ENCODE measurements at regions not wholly inside any gene's neighbourhood (a gene's known extent, or its start where the extent isn't known, plus 50 kb on each side); places are given as distances from the start of the nearest gene placed in this dataset.

DNA sequence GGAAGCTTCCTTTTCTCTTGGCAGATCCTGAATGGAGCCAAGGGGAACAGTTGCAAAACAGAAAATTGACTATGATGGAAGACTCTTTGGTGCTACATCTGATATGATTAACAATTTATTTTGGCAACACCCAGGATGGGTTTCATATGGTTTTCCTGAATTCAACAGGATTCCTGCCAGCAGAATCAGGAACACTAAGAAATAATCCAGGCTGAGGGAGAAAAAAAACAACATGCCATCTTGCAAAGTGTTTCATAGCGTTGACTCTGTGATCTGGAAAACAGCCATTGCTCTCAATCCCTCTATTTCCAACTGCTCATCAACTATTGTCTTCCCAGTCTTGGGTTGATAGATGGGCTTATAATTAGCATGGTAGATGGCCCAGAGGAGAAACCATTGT, 303.8 kb upstream of the KLF3 start:
- H3K27me3 ChIP-seq (ENCODE audit: control insufficient read depth in 2 of 2, insufficient read depth in 2 of 2, low read length in 2 of 2): no peaks in the 10 kb centered on the region
- DNase-seq (ENCODE audit: extremely low read depth in 1 of 4, low spot score in 3 of 4) (no peak), ATAC-seq (no peak), FAIRE-seq (no peak)
- ChIA-PET POLR2A (no interaction called here), CTCF (ENCODE audit: low intra/inter-chr PET ratio) (no interaction called here)
- no TSS peak for BruUV-seq (replicated peaks)
- no peak overlapping the region for H3K27ac ChIP-seq (ENCODE audit: extremely low read depth, low read depth, low read length)
- H2AFZ ChIP-seq (ENCODE audit: low read depth, low read length): no peak overlapping the region
- H3K4me3 ChIP-seq: no peak overlapping the region
- no peak overlapping the region for H3K9ac ChIP-seq (ENCODE audit: insufficient read depth in 1 of 2, low read depth in 2 of 2, low read length in 2 of 2)
- H4K20me1 ChIP-seq (replicated peaks; ENCODE audit: control insufficient read depth, insufficient read depth, low read length): no peaks in the 10 kb centered on the region
- H3K79me2 ChIP-seq (ENCODE audit: control insufficient read depth, insufficient read depth, low read length): no peaks in the 10 kb centered on the region
- no peaks in the 10 kb centered on the region for H3K9me1 ChIP-seq (ENCODE audit: control insufficient read depth, insufficient read depth, low read length)
- H3K4me1 ChIP-seq (replicated peaks in 1 of 2; ENCODE audit: control insufficient read depth in 2 of 2, insufficient read depth in 2 of 2, low read length in 2 of 2): no peaks in the 10 kb centered on the region
- 50% methylated on average over 1 of the region's 1 CpG for WGBS (ENCODE audit: insufficient coverage, low coverage, missing lambda C conversion rate)
- in situ Hi-C loops (cut with MboI): no loop called here
- intact Hi-C loops (cut with micrococcal nuclease): no loop called here
- H3K36me3 ChIP-seq (ENCODE audit: control insufficient read depth, insufficient read depth, low read length): no peaks in the 10 kb centered on the region
- no peaks in the 10 kb centered on the region for H3K9me3 ChIP-seq (replicated peaks; ENCODE audit: control insufficient read depth, insufficient read depth, low read depth, low read length)
- H3K4me2 ChIP-seq (ENCODE audit: insufficient read depth, low read length): no peak overlapping the region
- TF ChIP-seq NCOA2 (IDR thresholded peaks at IDR 0.05; ENCODE audit: partially characterized antibody in 2 of 2): no peak
- TF ChIP-seq BRCA1 (IDR thresholded peaks at IDR 0.05): no peak
- TF ChIP-seq BRCA1 (CRISPR knock-in tag; IDR thresholded peaks at IDR 0.05): no peak
- TF ChIP-seq ZBTB8A (IDR thresholded peaks at IDR 0.05; ENCODE audit: partially characterized antibody): no peak
- no peak for TF ChIP-seq ZNF24 (IDR thresholded peaks at IDR 0.05)
- no peak for TF ChIP-seq ELK3 (CRISPR knock-in tag; IDR thresholded peaks at IDR 0.05)
- no peak for TF ChIP-seq MYBL2 (IDR thresholded peaks at IDR 0.05; ENCODE audit: low read depth)
- no peak for TF ChIP-seq MYBL2 (CRISPR knock-in tag; IDR thresholded peaks at IDR 0.05; ENCODE audit: borderline replicate concordance)
- TF ChIP-seq PTTG1 (tag; IDR thresholded peaks at IDR 0.05; ENCODE audit: low read depth): no peak
- no peak for TF ChIP-seq PHB2 (IDR thresholded peaks at IDR 0.05; ENCODE audit: low read depth)
- no peak for TF ChIP-seq MTA1 (IDR thresholded peaks at IDR 0.05; ENCODE audit: borderline replicate concordance)
- TF ChIP-seq CBX1 (IDR thresholded peaks at IDR 0.05; ENCODE audit: low read depth): no peak
- TF ChIP-seq, protein P1, sequence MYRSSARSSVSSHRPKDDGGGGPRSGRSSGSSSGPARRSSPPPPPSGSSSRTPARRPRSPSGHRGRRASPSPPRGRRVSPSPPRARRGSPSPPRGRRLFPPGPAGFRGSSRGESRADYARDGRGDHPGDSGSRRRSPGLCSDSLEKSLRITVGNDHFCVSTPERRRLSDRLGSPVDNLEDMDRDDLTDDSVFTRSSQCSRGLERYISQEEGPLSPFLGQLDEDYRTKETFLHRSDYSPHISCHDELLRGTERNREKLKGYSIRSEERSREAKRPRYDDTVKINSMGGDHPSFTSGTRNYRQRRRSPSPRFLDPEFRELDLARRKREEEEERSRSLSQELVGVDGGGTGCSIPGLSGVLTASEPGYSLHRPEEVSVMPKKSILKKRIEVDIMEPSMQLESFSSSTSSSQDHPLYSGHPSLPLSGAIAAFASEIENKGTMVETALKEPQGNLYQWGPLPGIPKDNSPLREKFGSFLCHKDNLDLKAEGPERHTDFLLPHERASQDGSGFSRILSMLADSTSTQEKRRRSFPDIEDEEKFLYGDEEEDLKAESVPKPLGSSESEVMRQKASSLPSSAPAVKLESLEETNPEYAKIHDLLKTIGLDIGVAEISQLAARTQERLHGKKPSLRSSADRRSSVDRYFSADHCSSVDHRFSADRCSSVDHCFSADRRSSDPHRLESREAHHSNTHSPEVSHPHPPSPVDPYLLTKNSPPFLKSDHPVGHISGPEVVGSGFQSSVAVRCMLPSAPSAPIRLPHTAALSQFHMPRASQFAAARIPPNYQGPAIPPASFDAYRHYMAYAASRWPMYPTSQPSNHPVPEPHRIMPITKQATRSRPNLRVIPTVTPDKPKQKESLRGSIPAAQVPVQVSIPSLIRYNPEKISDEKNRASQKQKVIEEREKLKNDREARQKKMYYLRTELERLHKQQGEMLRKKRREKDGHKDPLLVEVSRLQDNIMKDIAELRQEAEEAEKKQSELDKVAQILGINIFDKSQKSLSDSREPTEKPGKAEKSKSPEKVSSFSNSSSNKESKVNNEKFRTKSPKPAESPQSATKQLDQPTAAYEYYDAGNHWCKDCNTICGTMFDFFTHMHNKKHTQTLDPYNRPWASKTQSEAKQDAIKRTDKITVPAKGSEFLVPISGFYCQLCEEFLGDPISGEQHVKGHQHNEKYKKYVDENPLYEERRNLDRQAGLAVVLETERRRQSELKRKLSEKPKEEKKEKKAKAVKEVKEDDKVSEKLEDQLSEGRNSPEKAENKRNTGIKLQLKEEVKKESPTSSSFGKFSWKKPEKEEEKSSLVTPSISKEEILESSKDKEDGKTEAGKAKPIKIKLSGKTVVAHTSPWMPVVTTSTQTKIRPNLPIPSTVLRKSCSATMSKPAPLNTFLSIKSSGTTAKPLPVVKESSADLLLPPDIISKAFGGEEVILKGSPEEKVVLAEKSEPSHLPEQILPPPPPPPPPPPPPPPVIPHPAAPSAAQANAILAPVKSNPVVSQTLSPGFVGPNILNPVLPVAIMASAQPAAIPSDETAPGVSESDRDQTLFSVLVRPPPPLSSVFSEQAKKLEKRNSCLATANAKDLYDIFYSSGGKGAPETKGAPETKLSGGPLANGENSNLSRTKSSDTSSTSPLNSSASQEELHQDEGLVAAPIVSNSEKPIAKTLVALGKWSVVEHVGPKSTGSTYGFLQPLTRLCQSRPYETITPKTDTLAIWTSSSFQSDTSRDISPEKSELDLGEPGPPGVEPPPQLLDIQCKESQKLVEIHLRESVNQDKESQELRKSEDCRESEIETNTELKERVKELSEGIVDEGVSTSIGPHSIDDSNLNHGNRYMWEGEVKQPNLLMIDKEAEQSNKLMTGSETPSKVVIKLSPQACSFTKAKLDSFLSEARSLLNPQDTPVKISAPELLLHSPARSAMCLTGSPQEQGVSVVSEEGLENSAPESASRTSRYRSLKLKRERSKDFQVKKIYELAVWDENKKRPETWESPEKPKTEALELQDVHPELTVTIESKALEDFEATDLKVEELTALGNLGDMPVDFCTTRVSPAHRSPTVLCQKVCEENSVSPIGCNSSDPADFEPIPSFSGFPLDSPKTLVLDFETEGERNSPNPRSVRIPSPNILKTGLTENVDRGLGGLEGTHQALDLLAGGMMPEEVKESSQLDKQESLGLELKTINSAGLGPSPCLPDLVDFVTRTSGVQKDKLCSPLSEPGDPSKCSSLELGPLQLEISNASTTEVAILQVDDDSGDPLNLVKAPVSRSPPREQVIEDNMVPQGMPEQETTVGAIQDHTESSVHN (IDR thresholded peaks at IDR 0.05; ENCODE audit: borderline replicate concordance in 1 of 2, low read depth in 1 of 2): no peak
- no peak for TF ChIP-seq TAF15 (IDR thresholded peaks at IDR 0.05; ENCODE audit: low read depth, low read length)

Data from K562 (cell line).